H9 (cell line): ENCODE measurements at regions not wholly inside any gene's neighbourhood (a gene's known extent, or its start where the extent isn't known, plus 50 kb on each side); places are given as distances from the start of the nearest gene placed in this dataset.
A peak's percentile ranks its signal among the peaks of the same experiment; 100 is the strongest.

Experiments
- DNase-seq: peaks from one replicate; pipeline ENCODE4 v3.0.0-alpha.2; 2017
- H2AFZ ChIP-seq: one replicate; pipeline ENCODE4 v1.6.1; 2013; ENCODE audit warnings: mild to moderate bottlenecking, low read length, control low read depth, moderate library complexity
- H2AK5ac ChIP-seq: 2 replicates; pipeline ENCODE4 v1.6.1; 2013; ENCODE audit warnings: low read length, control low read depth, mixed read lengths; ENCODE audit not compliant: insufficient read length
- H2BK120ac ChIP-seq: one replicate; pipeline ENCODE4 v1.6.1; 2013; ENCODE audit warnings: low read depth, mild to moderate bottlenecking, low read length, control low read depth, inconsistent platforms; ENCODE audit not compliant: poor library complexity, severe bottlenecking
- H2BK12ac ChIP-seq: 2 replicates; pipeline ENCODE4 v1.6.1; 2013; ENCODE audit warnings: low read length, control low read depth, mixed read lengths, low read depth; ENCODE audit not compliant: insufficient read length
- H2BK15ac ChIP-seq: 2 replicates; pipeline ENCODE4 v1.6.1; 2013; ENCODE audit warnings: low read depth, low read length, control low read depth
- H2BK20ac ChIP-seq: one replicate; pipeline ENCODE4 v1.6.1; 2013; ENCODE audit warnings: low read depth, mild to moderate bottlenecking, low read length, control low read depth, inconsistent platforms; ENCODE audit not compliant: poor library complexity, severe bottlenecking
- H2BK5ac ChIP-seq: 2 replicates; pipeline ENCODE4 v1.6.1; 2013; ENCODE audit warnings: low read length, control low read depth, mixed read lengths; ENCODE audit not compliant: insufficient read length
- H3K14ac ChIP-seq: 2 replicates; pipeline ENCODE4 v1.6.1; 2013; ENCODE audit warnings: low read length, control low read depth; ENCODE audit not compliant: insufficient read depth
- H3K18ac ChIP-seq: 2 replicates; pipeline ENCODE4 v1.6.1; 2013; ENCODE audit warnings: low read depth, mild to moderate bottlenecking, mixed read lengths, low read length, control low read depth; ENCODE audit not compliant: insufficient read length
- H3K23ac ChIP-seq: 2 replicates; pipeline ENCODE4 v1.6.1; 2013; ENCODE audit warnings: low read length, control low read depth, mixed read lengths, low read depth; ENCODE audit not compliant: insufficient read length
- H3K23me2 ChIP-seq: 2 replicates; pipeline ENCODE4 v1.6.1; 2013; ENCODE audit warnings: low read depth, mild to moderate bottlenecking, mixed read lengths, low read length, control low read depth; ENCODE audit not compliant: insufficient read length, poor library complexity, severe bottlenecking
- H3K27ac ChIP-seq: 2 replicates; pipeline ENCODE4 v1.5.1; 2013; ENCODE audit warnings: low read length, control low read depth, mixed read lengths, low read depth; ENCODE audit not compliant: insufficient read length
- H3K27me3 ChIP-seq: 2 replicates; pipeline ENCODE4 v1.6.1; 2013; ENCODE audit warnings: low read length, control low read depth, inconsistent platforms; ENCODE audit not compliant: insufficient read depth
- H3K4ac ChIP-seq: 2 replicates; pipeline ENCODE4 v1.6.1; 2013; ENCODE audit warnings: low read depth, mild to moderate bottlenecking, control low read depth, inconsistent platforms, low read length, moderate library complexity
- H3K4me1 ChIP-seq: 2 replicates; pipeline ENCODE4 v1.6.1; 2013; ENCODE audit warnings: low read length, control low read depth, inconsistent platforms; ENCODE audit not compliant: insufficient read depth
- H3K4me2 ChIP-seq: 2 replicates; pipeline ENCODE4 v1.6.1; 2013; ENCODE audit warnings: low read length, control low read depth, mixed read lengths; ENCODE audit not compliant: insufficient read length, insufficient read depth
- H3K56ac ChIP-seq: 2 replicates; pipeline ENCODE4 v1.6.1; 2013; ENCODE audit warnings: low read depth, mild to moderate bottlenecking, mixed read lengths, low read length, control low read depth; ENCODE audit not compliant: insufficient read length
- H3K79me1 ChIP-seq: 2 replicates; pipeline ENCODE4 v1.6.1; 2013; ENCODE audit warnings: low read depth, mild to moderate bottlenecking, moderate library complexity, low read length, control low read depth, inconsistent platforms; ENCODE audit not compliant: insufficient read depth, poor library complexity, severe bottlenecking
- H3K79me2 ChIP-seq: 2 replicates; pipeline ENCODE4 v1.6.1; 2013; ENCODE audit warnings: low read length, control low read depth, inconsistent platforms; ENCODE audit not compliant: insufficient read depth
- H3K9ac ChIP-seq: 2 replicates; pipeline ENCODE4 v1.6.1; 2013; ENCODE audit warnings: low read length, control low read depth, mixed read lengths; ENCODE audit not compliant: insufficient read length; ENCODE audit errors: extremely low read depth
- H3K9me3 ChIP-seq: one replicate; pipeline ENCODE4 v1.6.1; 2013; ENCODE audit warnings: low read depth, low read length, inconsistent platforms; ENCODE audit not compliant: control insufficient read depth
- H3T11ph ChIP-seq: one replicate; pipeline ENCODE4 v1.6.1; 2013; ENCODE audit warnings: mild to moderate bottlenecking, low read length, control low read depth, inconsistent platforms
- H4K20me1 ChIP-seq: one replicate; pipeline ENCODE4 v1.6.1; 2013; ENCODE audit not compliant: control insufficient read depth, insufficient read length, insufficient read depth
- H4K5ac ChIP-seq: 2 replicates; pipeline ENCODE4 v1.6.1; 2013; ENCODE audit warnings: low read depth, mild to moderate bottlenecking, mixed read lengths, low read length, control low read depth; ENCODE audit not compliant: insufficient read length
- H4K8ac ChIP-seq: replicated peaks from 2 replicates; pipeline ENCODE4 v1.6.1; 2013; ENCODE audit warnings: low read length, control low read depth, mixed read lengths, low read depth; ENCODE audit not compliant: insufficient read length
- H4K91ac ChIP-seq: 2 replicates; pipeline ENCODE4 v1.6.1; 2013; ENCODE audit warnings: low read depth, mild to moderate bottlenecking, moderate library complexity, mixed read lengths, low read length, control low read depth; ENCODE audit not compliant: insufficient read length
- H3K27ac Mint-ChIP-seq, 3 experiments: 2 replicates in 2 of 3; 3 replicates in 1 of 3; pipeline ENCODE4 v1.8.0; 2020 to 2021; ENCODE audit warnings: mixed read lengths in 3 of 3, mild to moderate bottlenecking in 1 of 3, moderate library complexity in 1 of 3
- H3K27me3 Mint-ChIP-seq: 2 replicates; pipeline ENCODE4 v1.8.0; 2021; ENCODE audit warnings: low read depth, mild to moderate bottlenecking, moderate library complexity, mixed read lengths
- H3K36me3 Mint-ChIP-seq, 3 experiments: 2 replicates in 2 of 3; 3 replicates in 1 of 3; pipeline ENCODE4 v1.8.0; 2020 to 2021; ENCODE audit warnings: low read depth in 3 of 3, mixed read lengths in 3 of 3; ENCODE audit not compliant: insufficient read depth in 1 of 3
- H3K4me1 Mint-ChIP-seq, 2 experiments: 2 replicates each; pipeline ENCODE4 v1.8.0; 2020; ENCODE audit warnings: mixed read lengths in 2 of 2
- H3K4me3 Mint-ChIP-seq, 2 experiments: 2 replicates in 1 of 2; 3 replicates in 1 of 2; pipeline ENCODE4 v1.8.0; 2020 to 2021; ENCODE audit warnings: mild to moderate bottlenecking in 2 of 2, mixed read lengths in 2 of 2, moderate library complexity in 1 of 2
- H3K9me3 Mint-ChIP-seq, 2 experiments: 2 replicates in 1 of 2; 3 replicates in 1 of 2; pipeline ENCODE4 v1.8.0; 2020; ENCODE audit warnings: mild to moderate bottlenecking in 2 of 2, mixed read lengths in 2 of 2, moderate library complexity in 1 of 2
- CTCF ChIP-seq: fragments of 200-600 bp; sonication (generic); conservative IDR thresholded peaks from 3 replicates; pipeline ENCODE4 v1.8.0; 2021; ENCODE audit warnings: antibody characterized with exemption, mild to moderate bottlenecking
- WGBS: extraction: QIAGEN DNeasy Blood & Tissue Kit; methylation state at CpG from one replicate; pipeline ENCODE4 v1.1.7; 2013; ENCODE audit warnings: missing lambda C conversion rate, low lambda C conversion rate, mixed read lengths; ENCODE audit not compliant: insufficient read length; ENCODE audit errors: extremely low coverage; 5-methylcytosine and 5-hydroxymethylcytosine counted together

- Histone ChIP-seq H3K56ac (no peak overlapping the region), H3K4me1 (peaks cover 4% of the 10 kb centered on the region; the same call in 1 of the 2 replicates), H3K18ac (no peak overlapping the region), H4K5ac (no peak overlapping the region), H4K91ac (no peak overlapping the region), H3K9ac (no peak overlapping the region), H2BK12ac (no peak overlapping the region), H2AFZ (no peak overlapping the region), H3T11ph (no peak overlapping the region), H3K23me2 (no peaks in the 10 kb centered on the region), H3K9me3 (no peaks in the 10 kb centered on the region), H3K79me1 (no peaks in the 10 kb centered on the region), H3K14ac (no peak overlapping the region), H3K4ac (no peak overlapping the region), H3K79me2 (no peaks in the 10 kb centered on the region), H3K27ac (no peak overlapping the region), H2BK15ac (no peak overlapping the region), H2AK5ac (no peak overlapping the region), H3K4me2 (no peak overlapping the region), H3K23ac (no peak overlapping the region), H2BK5ac (no peak overlapping the region), H4K20me1 (no peaks in the 10 kb centered on the region), H4K8ac (no peak overlapping the region), H2BK120ac (peak overlapping the region; percentile 6), H2BK20ac (no peak overlapping the region), H3K27me3 (no peaks in the 10 kb centered on the region)
- H3K9me3 Mint-ChIP-seq: peaks cover 34 to 40% of the 10 kb centered on the region in 2 experiments
- no peak for DNase-seq
- H3K27me3 Mint-ChIP-seq: no peaks in the 10 kb centered on the region; the same call in 1 of the 2 replicates
- no peak overlapping the region for H3K4me3 Mint-ChIP-seq
- no peak for TF ChIP-seq CTCF
- no CpG with 5 or more reads among the region's 9 CpGs for WGBS
- H3K4me1 Mint-ChIP-seq: peaks cover 36 to 40% of the 10 kb centered on the region in 2 experiments
- H3K36me3 Mint-ChIP-seq: peaks cover 0 to 8% (median 0%) of the 10 kb centered on the region in 3 experiments; a peak in 2 of 7 replicates
- H3K27ac Mint-ChIP-seq: no peak overlapping the region
Observed at GRCh38 chrX:42096265-42096920, 173.0 kb upstream of the CASK start.
